ENCODE measurements at regions not wholly inside any gene's neighbourhood (a gene's known extent, or its start where the extent isn't known, plus 50 kb on each side); places are given as distances from the start of the nearest gene placed in this dataset.

DNA sequence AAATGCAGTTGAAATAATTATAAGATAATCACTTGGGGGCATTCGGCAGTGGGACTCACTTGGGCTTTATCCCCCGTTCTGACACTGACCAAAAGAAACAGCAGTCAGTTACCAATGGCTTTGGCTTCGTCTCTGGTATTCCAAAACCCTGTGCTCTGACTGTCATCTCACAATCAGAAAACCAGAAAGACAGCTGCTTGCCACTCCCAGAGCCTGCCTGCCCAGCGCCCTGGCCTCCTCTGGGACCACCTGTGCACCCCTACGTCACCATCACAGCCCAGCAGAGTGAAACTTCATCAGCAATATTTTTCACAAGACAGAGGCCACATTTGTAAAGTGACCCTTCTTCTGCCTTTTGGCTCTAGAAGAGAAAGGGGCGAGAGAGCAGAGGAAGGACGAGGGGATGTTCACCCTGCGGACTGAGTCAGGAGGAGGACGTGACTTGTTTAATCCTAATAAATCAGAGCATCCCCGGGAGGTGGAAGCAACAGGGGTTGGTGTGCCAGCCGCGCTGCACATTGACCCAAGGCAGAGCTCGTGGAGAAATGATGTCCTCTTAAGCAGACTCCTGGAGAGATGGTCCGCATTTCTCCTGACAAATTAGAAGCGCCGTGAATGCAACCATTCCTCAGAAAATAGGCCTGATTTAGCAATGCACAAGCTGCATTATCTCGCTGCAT is 397.8 kb upstream of the ZNF507 start:
- TF ChIP-seq, protein P1, sequence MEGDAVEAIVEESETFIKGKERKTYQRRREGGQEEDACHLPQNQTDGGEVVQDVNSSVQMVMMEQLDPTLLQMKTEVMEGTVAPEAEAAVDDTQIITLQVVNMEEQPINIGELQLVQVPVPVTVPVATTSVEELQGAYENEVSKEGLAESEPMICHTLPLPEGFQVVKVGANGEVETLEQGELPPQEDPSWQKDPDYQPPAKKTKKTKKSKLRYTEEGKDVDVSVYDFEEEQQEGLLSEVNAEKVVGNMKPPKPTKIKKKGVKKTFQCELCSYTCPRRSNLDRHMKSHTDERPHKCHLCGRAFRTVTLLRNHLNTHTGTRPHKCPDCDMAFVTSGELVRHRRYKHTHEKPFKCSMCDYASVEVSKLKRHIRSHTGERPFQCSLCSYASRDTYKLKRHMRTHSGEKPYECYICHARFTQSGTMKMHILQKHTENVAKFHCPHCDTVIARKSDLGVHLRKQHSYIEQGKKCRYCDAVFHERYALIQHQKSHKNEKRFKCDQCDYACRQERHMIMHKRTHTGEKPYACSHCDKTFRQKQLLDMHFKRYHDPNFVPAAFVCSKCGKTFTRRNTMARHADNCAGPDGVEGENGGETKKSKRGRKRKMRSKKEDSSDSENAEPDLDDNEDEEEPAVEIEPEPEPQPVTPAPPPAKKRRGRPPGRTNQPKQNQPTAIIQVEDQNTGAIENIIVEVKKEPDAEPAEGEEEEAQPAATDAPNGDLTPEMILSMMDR (IDR thresholded peaks at IDR 0.05; ENCODE audit: extremely low read depth, low read depth, low read length), result no peak
- Histone ChIP-seq H3K4me2 (ENCODE audit: insufficient read depth, low read length) (no peak overlapping the region), H3K79me2 (ENCODE audit: insufficient read depth, low read length) (no peaks in the 10 kb centered on the region), H3K27ac (ENCODE audit: low read depth, low read length) (no peak overlapping the region), H4K20me1 (ENCODE audit: insufficient read depth, low read length) (no peaks in the 10 kb centered on the region), H3K4me1 (ENCODE audit: insufficient read depth, low read length) (no peaks in the 10 kb centered on the region), H2AFZ (ENCODE audit: low read length) (no peak overlapping the region), H3K27me3 (ENCODE audit: insufficient read depth, low read length) (no peaks in the 10 kb centered on the region), H3K4me3 (ENCODE audit: insufficient read depth, low read length) (no peak overlapping the region), H3K9me3 (ENCODE audit: low read depth, low read length) (no peaks in the 10 kb centered on the region), H3K36me3 (ENCODE audit: insufficient read depth, low read length) (no peaks in the 10 kb centered on the region)
- DNase-seq (ENCODE audit: insufficient read length, low spot score, missing footprints), result no peak

DNA sequence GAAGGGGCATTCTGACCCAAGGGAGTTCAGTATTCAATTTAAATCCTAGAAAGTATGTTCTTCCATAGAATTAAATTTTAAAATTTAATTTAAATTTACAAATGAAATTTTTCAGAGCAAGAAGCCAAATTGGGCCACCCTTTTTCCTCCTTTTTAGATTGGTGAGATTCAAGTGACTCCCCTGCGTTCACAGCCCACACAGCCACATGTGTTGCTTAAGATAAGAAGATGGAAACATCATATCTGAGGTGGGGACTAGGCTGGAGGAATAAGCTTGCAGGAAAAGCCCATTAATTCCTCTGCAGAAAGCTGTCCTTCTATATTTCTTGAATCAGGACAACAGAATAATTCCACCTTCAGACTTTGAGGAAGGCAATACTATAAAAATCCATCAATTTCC is 392.7 kb upstream of the ZNF507 start:
- Histone ChIP-seq H3K27ac (ENCODE audit: low read depth, low read length) (no peak overlapping the region), H2AFZ (ENCODE audit: low read length) (no peak overlapping the region), H4K20me1 (ENCODE audit: insufficient read depth, low read length) (no peaks in the 10 kb centered on the region), H3K4me2 (ENCODE audit: insufficient read depth, low read length) (no peak overlapping the region), H3K4me1 (ENCODE audit: insufficient read depth, low read length) (no peaks in the 10 kb centered on the region), H3K9me3 (ENCODE audit: low read depth, low read length) (no peaks in the 10 kb centered on the region), H3K36me3 (ENCODE audit: insufficient read depth, low read length) (no peaks in the 10 kb centered on the region), H3K4me3 (ENCODE audit: insufficient read depth, low read length) (no peak overlapping the region), H3K27me3 (ENCODE audit: insufficient read depth, low read length) (no peaks in the 10 kb centered on the region), H3K79me2 (ENCODE audit: insufficient read depth, low read length) (no peaks in the 10 kb centered on the region)
- TF ChIP-seq, protein P1 (IDR thresholded peaks at IDR 0.05; ENCODE audit: extremely low read depth, low read depth, low read length), result no peak
- no peak for DNase-seq (ENCODE audit: insufficient read length, low spot score, missing footprints)

DNA sequence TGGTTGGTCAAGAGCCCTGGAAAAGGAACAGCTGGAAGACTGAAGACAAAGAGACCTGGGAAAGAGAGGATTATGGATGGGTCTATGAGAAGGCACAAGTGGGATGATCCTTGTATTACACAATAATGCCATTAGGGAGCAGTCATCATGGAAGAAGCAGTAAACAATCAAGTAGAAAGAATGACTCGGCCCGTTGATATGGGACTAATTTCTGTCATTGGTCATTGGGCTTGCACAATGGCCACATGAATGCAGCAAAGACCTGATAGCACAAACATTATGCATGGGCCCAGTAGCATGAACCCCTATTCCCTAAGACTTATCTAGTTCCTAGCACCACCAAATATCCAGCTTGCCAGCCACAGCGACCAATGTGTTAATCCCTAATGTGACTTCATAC is 390.3 kb upstream of the ZNF507 start:
- no peak overlapping the region for H3K4me2 ChIP-seq (ENCODE audit: insufficient read depth, low read length)
- no peak for DNase-seq (ENCODE audit: insufficient read length, low spot score, missing footprints)

DNA sequence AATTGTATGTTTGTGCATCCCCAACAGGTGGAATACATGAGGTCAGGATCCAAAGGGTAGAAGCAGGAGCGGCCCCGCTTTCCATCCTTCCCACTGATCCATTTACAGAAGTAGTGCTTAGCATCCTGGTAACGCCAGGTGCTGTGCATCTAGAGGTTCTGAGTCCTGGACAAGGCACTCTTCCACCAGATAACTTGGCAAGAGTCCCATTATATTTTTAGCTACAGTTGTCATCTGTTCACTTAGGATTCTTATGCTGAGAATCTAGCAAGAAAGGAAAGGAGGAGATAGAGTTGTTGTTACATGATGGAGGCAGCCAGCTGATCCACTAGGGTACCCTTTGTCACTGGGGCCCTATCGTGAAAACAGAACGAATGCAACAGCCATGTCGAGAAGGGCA is 389.5 kb upstream of the ZNF507 start:
- Histone ChIP-seq H3K36me3 (ENCODE audit: insufficient read depth, low read length) (no peaks in the 10 kb centered on the region), H3K27me3 (ENCODE audit: insufficient read depth, low read length) (no peaks in the 10 kb centered on the region), H2AFZ (ENCODE audit: low read length) (no peak overlapping the region), H3K4me1 (ENCODE audit: insufficient read depth, low read length) (no peaks in the 10 kb centered on the region), H3K4me2 (ENCODE audit: insufficient read depth, low read length) (no peak overlapping the region), H4K20me1 (ENCODE audit: insufficient read depth, low read length) (no peaks in the 10 kb centered on the region), H3K4me3 (ENCODE audit: insufficient read depth, low read length) (no peak overlapping the region), H3K79me2 (ENCODE audit: insufficient read depth, low read length) (no peaks in the 10 kb centered on the region), H3K27ac (ENCODE audit: low read depth, low read length) (no peak overlapping the region), H3K9me3 (ENCODE audit: low read depth, low read length) (no peaks in the 10 kb centered on the region)
- DNase-seq (ENCODE audit: insufficient read length, low spot score, missing footprints), result no peak
- TF ChIP-seq, protein P1 (IDR thresholded peaks at IDR 0.05; ENCODE audit: extremely low read depth, low read depth, low read length), result no peak

More for the DNA sequence above, 390.3 kb upstream of the ZNF507 start:
- no peak overlapping the region for H3K27ac ChIP-seq (ENCODE audit: low read depth, low read length)
- no peaks in the 10 kb centered on the region for H3K9me3 ChIP-seq (ENCODE audit: low read depth, low read length)
- TF ChIP-seq, protein P1 (IDR thresholded peaks at IDR 0.05; ENCODE audit: extremely low read depth, low read depth, low read length), result no peak
- H3K4me3 ChIP-seq (ENCODE audit: insufficient read depth, low read length), result no peak overlapping the region
- H3K4me1 ChIP-seq (ENCODE audit: insufficient read depth, low read length), result no peaks in the 10 kb centered on the region
- no peaks in the 10 kb centered on the region for H4K20me1 ChIP-seq (ENCODE audit: insufficient read depth, low read length)
- H2AFZ ChIP-seq (ENCODE audit: low read length), result no peak overlapping the region
- H3K27me3 ChIP-seq (ENCODE audit: insufficient read depth, low read length), result no peaks in the 10 kb centered on the region
- H3K79me2 ChIP-seq (ENCODE audit: insufficient read depth, low read length), result no peaks in the 10 kb centered on the region
- H3K36me3 ChIP-seq (ENCODE audit: insufficient read depth, low read length), result no peaks in the 10 kb centered on the region

Measured in osteoblast (primary cell).